ENCODE measurements at regions not wholly inside any gene's neighbourhood (a gene's known extent, or its start where the extent isn't known, plus 50 kb on each side); places are given as distances from the start of the nearest gene placed in this dataset.

DNA sequence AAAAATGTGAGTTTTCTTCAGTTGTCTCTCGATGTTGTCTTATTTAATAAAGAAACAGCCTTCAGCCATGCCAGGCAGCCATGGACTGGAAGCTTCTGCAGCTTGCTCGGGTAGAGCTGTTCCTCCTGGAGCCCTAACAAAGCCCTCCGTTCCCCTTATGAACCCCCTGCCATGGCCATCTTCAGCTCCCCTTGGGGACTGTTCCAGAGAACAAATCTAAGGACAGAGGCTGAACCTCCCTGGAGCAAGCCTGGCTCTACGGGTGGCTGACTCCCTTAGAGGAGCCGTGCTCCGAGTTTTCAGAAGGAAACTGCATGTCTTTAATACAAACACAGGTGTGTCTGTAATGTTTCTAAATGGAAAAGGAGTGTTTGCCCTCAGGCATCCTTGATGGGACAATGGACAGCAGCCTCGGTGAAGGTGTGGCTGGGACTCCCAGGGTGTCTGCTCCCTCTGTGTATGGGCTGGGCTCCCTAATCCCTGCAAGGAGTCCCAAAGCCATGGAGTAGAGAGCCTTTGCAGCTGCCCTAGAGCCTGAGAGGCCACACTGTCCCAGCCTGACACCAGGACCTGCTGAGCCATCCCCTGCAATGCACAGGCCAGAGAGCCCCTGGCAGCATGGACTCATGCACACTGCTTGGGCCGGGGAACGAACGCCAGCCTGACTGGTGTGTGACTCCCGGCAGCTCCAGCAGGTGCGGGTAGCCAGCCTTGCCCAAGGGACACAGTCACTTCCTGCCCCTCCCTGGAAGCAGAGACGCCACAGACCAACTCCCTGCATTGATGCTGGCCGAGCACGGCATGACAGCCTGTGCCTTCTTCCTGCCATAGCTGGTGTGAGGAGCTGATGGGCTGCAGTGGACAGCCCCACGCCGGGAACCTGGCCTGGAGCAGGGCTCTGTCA, 381.8 kb downstream of the TCERG1L start:
- Histone ChIP-seq H3K36me3 (no peaks in the 10 kb centered on the region), H3K4me1 (no peaks in the 10 kb centered on the region), H3K4me3 (no peak overlapping the region), H3K27me3 (peaks cover 0 to 3% (median 0%) of the 10 kb centered on the region in 3 donors), H3K27ac (no peak overlapping the region), H3K9me3 (no peaks in the 10 kb centered on the region)
- ATAC-seq, result no peak
- in situ Hi-C loops (cut with MboI; ENCODE audit: low sequenced_read_pairs in 4 of 4) (no loop called here), intact Hi-C loops (cut with DNase I; ENCODE audit: low total_unique reads) (no loop called here)
- DNase-seq, result no peak
- no peak for TF ChIP-seq POLR2A (IDR thresholded peaks at IDR 0.05)
- TF ChIP-seq, protein P1, sequence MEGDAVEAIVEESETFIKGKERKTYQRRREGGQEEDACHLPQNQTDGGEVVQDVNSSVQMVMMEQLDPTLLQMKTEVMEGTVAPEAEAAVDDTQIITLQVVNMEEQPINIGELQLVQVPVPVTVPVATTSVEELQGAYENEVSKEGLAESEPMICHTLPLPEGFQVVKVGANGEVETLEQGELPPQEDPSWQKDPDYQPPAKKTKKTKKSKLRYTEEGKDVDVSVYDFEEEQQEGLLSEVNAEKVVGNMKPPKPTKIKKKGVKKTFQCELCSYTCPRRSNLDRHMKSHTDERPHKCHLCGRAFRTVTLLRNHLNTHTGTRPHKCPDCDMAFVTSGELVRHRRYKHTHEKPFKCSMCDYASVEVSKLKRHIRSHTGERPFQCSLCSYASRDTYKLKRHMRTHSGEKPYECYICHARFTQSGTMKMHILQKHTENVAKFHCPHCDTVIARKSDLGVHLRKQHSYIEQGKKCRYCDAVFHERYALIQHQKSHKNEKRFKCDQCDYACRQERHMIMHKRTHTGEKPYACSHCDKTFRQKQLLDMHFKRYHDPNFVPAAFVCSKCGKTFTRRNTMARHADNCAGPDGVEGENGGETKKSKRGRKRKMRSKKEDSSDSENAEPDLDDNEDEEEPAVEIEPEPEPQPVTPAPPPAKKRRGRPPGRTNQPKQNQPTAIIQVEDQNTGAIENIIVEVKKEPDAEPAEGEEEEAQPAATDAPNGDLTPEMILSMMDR (IDR thresholded peaks at IDR 0.05 in 4 of 5, conservative IDR thresholded peaks at IDR 0.05 in 1 of 5), result no peak

DNA sequence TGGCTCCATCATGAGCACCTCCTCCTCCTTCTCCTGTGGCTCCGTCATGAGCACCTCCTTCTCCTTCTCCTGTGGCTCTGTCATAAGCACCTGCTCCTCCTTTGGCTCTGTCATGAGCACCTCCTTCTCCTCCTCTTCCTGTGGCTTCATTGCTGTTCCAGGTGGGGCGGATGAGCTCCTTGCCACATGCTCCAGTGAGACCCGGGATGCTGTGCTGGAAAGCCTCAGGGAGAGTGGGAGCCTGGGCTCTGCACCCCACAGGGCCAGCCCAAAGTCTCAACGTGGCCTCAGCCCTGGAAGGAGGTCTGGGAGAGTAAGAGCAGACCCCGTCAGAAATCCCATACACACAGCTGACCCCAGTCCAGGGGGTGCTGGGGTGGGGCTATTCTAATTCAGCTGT, 380.7 kb downstream of the TCERG1L start:
- Histone ChIP-seq H3K4me1 (no peaks in the 10 kb centered on the region), H3K27me3 (peaks cover 0 to 3% (median 0%) of the 10 kb centered on the region in 3 donors), H3K4me3 (no peak overlapping the region), H3K27ac (no peak overlapping the region), H3K9me3 (no peaks in the 10 kb centered on the region), H3K36me3 (no peaks in the 10 kb centered on the region)
- in situ Hi-C loops (cut with MboI; ENCODE audit: low sequenced_read_pairs in 4 of 4) (no loop called here), intact Hi-C loops (cut with DNase I; ENCODE audit: low total_unique reads) (no loop called here)
- no peak for TF ChIP-seq POLR2A (IDR thresholded peaks at IDR 0.05)
- TF ChIP-seq, protein P1 (IDR thresholded peaks at IDR 0.05 in 4 of 5, conservative IDR thresholded peaks at IDR 0.05 in 1 of 5), result no peak
- ATAC-seq (no peak), DNase-seq (no peak)

DNA sequence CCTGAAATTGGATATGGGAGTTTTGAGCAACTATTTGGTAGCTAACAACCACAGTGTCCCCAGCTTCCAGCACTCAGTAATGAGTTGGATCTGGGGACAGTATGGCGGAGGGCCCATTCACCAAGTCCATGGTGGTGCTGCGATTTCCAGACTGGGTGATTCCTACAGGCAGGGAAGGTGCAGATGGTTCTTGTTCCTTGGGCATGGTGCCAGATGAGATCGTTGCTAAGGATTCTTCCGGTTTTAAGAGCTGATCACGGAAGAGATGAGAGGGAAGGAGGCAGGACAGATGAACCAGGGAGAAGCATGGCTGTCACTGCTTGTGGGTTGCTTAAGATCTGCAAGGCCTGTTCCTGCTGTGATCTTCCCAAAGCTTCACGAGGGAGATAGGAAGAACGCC, 380.3 kb downstream of the TCERG1L start:
- intact Hi-C loops (cut with DNase I; ENCODE audit: low total_unique reads), result no loop called here
- no peaks in the 10 kb centered on the region for H3K9me3 ChIP-seq
- ATAC-seq (no peak), DNase-seq (no peak)
- no peaks in the 10 kb centered on the region for H3K4me1 ChIP-seq
- no peak overlapping the region for H3K4me3 ChIP-seq
- TF ChIP-seq, protein P1 (IDR thresholded peaks at IDR 0.05 in 4 of 5, conservative IDR thresholded peaks at IDR 0.05 in 1 of 5), result no peak
- no peak for TF ChIP-seq POLR2A (IDR thresholded peaks at IDR 0.05)
- H3K27me3 ChIP-seq, result peaks cover 0 to 3% (median 0%) of the 10 kb centered on the region in 3 donors
- H3K27ac ChIP-seq, result no peak overlapping the region
- no peaks in the 10 kb centered on the region for H3K36me3 ChIP-seq
- in situ Hi-C loops (cut with MboI; ENCODE audit: low sequenced_read_pairs in 4 of 4), result no loop called here

DNA sequence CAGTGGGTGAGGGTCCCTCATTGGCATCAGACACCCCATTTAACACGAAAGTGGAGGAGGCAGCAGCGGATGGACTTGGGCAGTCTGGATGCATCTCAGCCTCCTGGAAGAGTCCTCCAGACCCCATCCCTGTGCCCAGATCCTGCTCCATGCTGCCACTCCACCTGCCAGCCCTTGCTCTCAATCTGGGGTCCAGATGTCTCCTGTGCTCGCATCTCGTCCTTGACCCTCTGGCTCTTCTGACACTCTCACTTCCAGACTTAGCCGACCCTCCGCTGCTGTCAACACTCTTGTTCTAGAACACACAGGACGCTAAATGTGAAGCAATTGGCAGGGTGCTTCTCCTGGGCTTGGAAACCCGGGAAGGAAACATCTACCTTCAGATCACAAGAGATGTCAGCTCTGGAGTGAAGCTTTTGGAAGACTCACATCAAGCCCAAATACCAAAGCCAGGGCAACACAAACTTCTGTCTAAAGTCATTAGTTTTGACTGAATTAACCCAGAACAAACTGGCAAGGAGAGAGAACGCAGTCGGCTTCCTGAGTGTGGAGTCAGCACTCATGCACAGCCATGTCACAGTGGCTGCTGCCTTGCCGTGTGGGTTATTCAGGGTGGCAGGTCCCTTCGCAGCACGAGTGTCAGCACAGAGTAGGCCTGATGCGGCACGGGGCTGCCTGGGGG, 379.1 kb downstream of the TCERG1L start:
- Histone ChIP-seq H3K36me3 (no peaks in the 10 kb centered on the region), H3K27me3 (no peaks in the 10 kb centered on the region), H3K27ac (no peak overlapping the region), H3K4me3 (no peak overlapping the region), H3K9me3 (no peaks in the 10 kb centered on the region), H3K4me1 (no peaks in the 10 kb centered on the region)
- intact Hi-C loops (cut with DNase I; ENCODE audit: low total_unique reads), result no loop called here
- in situ Hi-C loops (cut with MboI; ENCODE audit: low sequenced_read_pairs in 4 of 4), result no loop called here
- no peak for ATAC-seq
- TF ChIP-seq POLR2A (IDR thresholded peaks at IDR 0.05), result no peak
- TF ChIP-seq, protein P1 (IDR thresholded peaks at IDR 0.05 in 4 of 5, conservative IDR thresholded peaks at IDR 0.05 in 1 of 5), result no peak
- no peak for DNase-seq
